GM23248 (cell line): ENCODE measurements at regions not wholly inside any gene's neighbourhood (a gene's known extent, or its start where the extent isn't known, plus 50 kb on each side); places are given as distances from the start of the nearest gene placed in this dataset.

Experiments
- DNase-seq: peaks from one replicate; pipeline ENCODE4 v3.0.0-alpha.2; 2015
- H2AFZ ChIP-seq: fragments of 200-600 bp; sonication (generic); 2 replicates; pipeline ENCODE4 v1.6.1; 2016; ENCODE audit warnings: antibody characterized with exemption
- H3F3A ChIP-seq: fragments of 200-600 bp; sonication (generic); 2 replicates; pipeline ENCODE4 v1.6.1; 2016; ENCODE audit warnings: mild to moderate bottlenecking, antibody characterized with exemption, mixed run types; ENCODE audit not compliant: insufficient read depth
- H3K27ac ChIP-seq: fragments of 200-600 bp; sonication (generic); 2 replicates; pipeline ENCODE4 v1.5.1; 2016; ENCODE audit warnings: mild to moderate bottlenecking
- H3K27me3 ChIP-seq: fragments of 200-600 bp; sonication (generic); replicated peaks from 2 replicates; pipeline ENCODE4 v1.6.1; 2016; ENCODE audit warnings: mild to moderate bottlenecking; ENCODE audit not compliant: insufficient read depth
- H3K36me3 ChIP-seq: fragments of 200-600 bp; sonication (generic); 2 replicates; pipeline ENCODE4 v1.6.1; 2016; ENCODE audit warnings: low read depth, mild to moderate bottlenecking
- H3K4me1 ChIP-seq: fragments of 200-600 bp; sonication (generic); 2 replicates; pipeline ENCODE4 v1.6.1; 2016; ENCODE audit warnings: mild to moderate bottlenecking; ENCODE audit not compliant: insufficient read depth
- H3K4me2 ChIP-seq: fragments of 200-600 bp; sonication (generic); one replicate; pipeline ENCODE4 v1.6.1; 2016; ENCODE audit warnings: mild to moderate bottlenecking; ENCODE audit not compliant: unreplicated experiment
- H3K4me3 ChIP-seq: fragments of 200-600 bp; sonication (generic); 2 replicates; pipeline ENCODE4 v1.5.1; 2016; ENCODE audit warnings: mild to moderate bottlenecking
- H3K79me2 ChIP-seq: fragments of 200-600 bp; sonication (generic); 2 replicates; pipeline ENCODE4 v1.6.1; 2016; ENCODE audit warnings: mild to moderate bottlenecking; ENCODE audit not compliant: insufficient read depth
- H3K9ac ChIP-seq: fragments of 200-600 bp; sonication (generic); 2 replicates; pipeline ENCODE4 v1.6.1; 2016; ENCODE audit warnings: mild to moderate bottlenecking
- H3K9me2 ChIP-seq: fragments of 200-600 bp; sonication (generic); 2 replicates; pipeline ENCODE4 v1.6.1; 2016; ENCODE audit warnings: mixed run types, mild to moderate bottlenecking, moderate library complexity; ENCODE audit not compliant: insufficient read depth
- H3K9me3 ChIP-seq: fragments of 200-600 bp; sonication (generic); one replicate; pipeline ENCODE4 v1.6.1; 2017; ENCODE audit warnings: low read depth
- H4K20me1 ChIP-seq: fragments of 200-600 bp; sonication (generic); 2 replicates; pipeline ENCODE4 v1.6.0; 2016; ENCODE audit not compliant: insufficient read depth
- EZH2 ChIP-seq: fragments of 200-600 bp; sonication (generic); IDR thresholded peaks from 2 replicates; pipeline ENCODE4 v1.6.1; 2018; ENCODE audit warnings: antibody characterized with exemption, mild to moderate bottlenecking; ENCODE audit not compliant: insufficient read depth, poor library complexity, severe bottlenecking
- EZH2phosphoT487 ChIP-seq: fragments of 200-600 bp; sonication (generic); IDR thresholded peaks from 2 replicates; pipeline ENCODE4 v1.6.1; 2018; ENCODE audit warnings: antibody characterized with exemption, moderate library complexity, mild to moderate bottlenecking, low read depth; ENCODE audit not compliant: insufficient read depth
- WGBS, 2 experiments: methylation state at CpG; one replicate each; pipeline ENCODE4 v1.1.6; 2015 to 2017; ENCODE audit warnings: low lambda C conversion rate in 2 of 2, low coverage in 1 of 2; ENCODE audit errors: missing lambda C conversion rate in 2 of 2; 5-methylcytosine and 5-hydroxymethylcytosine counted together
- in situ Hi-C: fragments of 300-500 bp; cut with MboI; formaldehyde crosslinking; loops from 2 replicates; pipeline ENCODE4 v1.15.0; 2020

DNA sequence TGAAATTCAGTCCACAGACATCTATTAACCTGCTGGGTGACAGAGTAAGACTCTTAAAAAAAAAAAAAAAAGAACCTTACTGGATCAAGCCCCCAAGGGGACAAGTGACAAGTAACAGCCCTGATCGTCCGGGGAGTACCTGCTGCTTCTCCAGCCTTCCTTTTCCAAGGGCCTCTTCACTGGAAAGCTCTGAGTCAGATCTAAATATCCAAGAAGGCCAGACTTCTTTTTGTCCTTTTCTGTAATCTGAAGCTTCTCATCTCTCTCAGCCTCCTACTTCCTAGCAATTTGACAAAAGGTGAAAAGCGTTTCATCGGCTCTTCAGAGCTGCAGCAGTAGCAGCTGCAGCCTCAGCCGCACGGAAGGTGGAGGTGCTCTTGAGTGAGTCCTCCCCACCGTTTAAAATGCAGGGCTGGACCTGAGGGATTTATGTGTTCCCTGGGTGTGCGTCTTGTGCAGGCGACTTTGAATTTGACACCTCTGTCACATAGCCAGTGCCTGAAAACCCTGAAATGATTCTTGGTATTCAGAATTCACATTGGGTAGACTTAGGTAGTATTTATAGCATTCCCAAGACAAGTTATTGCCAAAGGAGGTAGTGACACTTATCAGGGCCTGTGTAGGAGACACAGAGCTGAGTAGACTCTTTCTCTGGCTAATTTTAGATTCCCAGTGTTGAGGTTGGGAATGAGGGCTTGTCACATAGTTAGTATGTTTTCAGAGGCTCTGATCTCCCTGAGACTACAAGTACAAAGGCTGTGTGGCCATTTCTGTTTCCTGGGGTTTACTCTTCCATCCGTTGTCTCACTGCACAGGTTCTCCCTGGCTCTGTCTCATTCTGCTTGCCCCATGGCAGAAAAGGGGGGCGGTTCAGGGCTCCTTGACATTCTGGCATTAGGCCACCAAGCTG is 291.2 kb upstream of the C2CD4B start:
- 91 to 93% methylated on average over 10 to 11 of the region's 11 CpGs for WGBS, 2 experiments
- DNase-seq = peak; percentile 27

GRCh38 chr15:62457100-62457499 is 292.0 kb upstream of the C2CD4B start:
- Histone ChIP-seq H2AFZ (no peak overlapping the region), H3K9ac (no peak overlapping the region), H3F3A (peaks cover 24% of the 10 kb centered on the region), H3K4me3 (no peak overlapping the region), H3K27ac (no peak overlapping the region), H3K4me2 (no peak overlapping the region), H3K9me3 (no peaks in the 10 kb centered on the region), H3K27me3 (no peaks in the 10 kb centered on the region), H3K4me1 (peaks cover 39% of the 10 kb centered on the region), H3K79me2 (peaks cover 79% of the 10 kb centered on the region), H3K36me3 (no peaks in the 10 kb centered on the region), H4K20me1 (no peaks in the 10 kb centered on the region), H3K9me2 (no peaks in the 10 kb centered on the region)
- in situ Hi-C loops = no loop called here
- no peak for DNase-seq
- TF ChIP-seq EZH2phosphoT487 (no peak), EZH2 (no peak)
- WGBS, 2 experiments = 82 to 86% methylated on average over 6 of the region's 6 CpGs

More for the DNA sequence above, 291.2 kb upstream of the C2CD4B start:
- in situ Hi-C loops = no loop called here
- H3F3A ChIP-seq = peaks cover 24% of the 10 kb centered on the region
- peaks cover 80% of the 10 kb centered on the region for H3K79me2 ChIP-seq
- H3K27ac ChIP-seq = no peak overlapping the region
- H3K36me3 ChIP-seq = no peaks in the 10 kb centered on the region
- no peak for TF ChIP-seq EZH2phosphoT487
- no peak for TF ChIP-seq EZH2
- no peak overlapping the region for H2AFZ ChIP-seq
- H3K27me3 ChIP-seq = no peaks in the 10 kb centered on the region
- H3K4me1 ChIP-seq = peaks cover 39% of the 10 kb centered on the region
- no peak overlapping the region for H3K9ac ChIP-seq
- H3K9me3 ChIP-seq = no peaks in the 10 kb centered on the region
- H3K4me2 ChIP-seq = no peak overlapping the region
- no peaks in the 10 kb centered on the region for H4K20me1 ChIP-seq
- no peak overlapping the region for H3K4me3 ChIP-seq
- no peaks in the 10 kb centered on the region for H3K9me2 ChIP-seq

- H3K27ac ChIP-seq = no peak overlapping the region
- no peak overlapping the region for H3K9ac ChIP-seq
- no peaks in the 10 kb centered on the region for H3K36me3 ChIP-seq
- no peaks in the 10 kb centered on the region for H4K20me1 ChIP-seq
- no peak overlapping the region for H3K4me3 ChIP-seq
- TF ChIP-seq EZH2phosphoT487 = no peak
- TF ChIP-seq EZH2 = no peak
- no peak overlapping the region for H2AFZ ChIP-seq
- 75 to 78% methylated on average over 6 of the region's 6 CpGs for WGBS, 2 experiments
- peaks cover 73% of the 10 kb centered on the region for H3K79me2 ChIP-seq
- in situ Hi-C loops = no loop called here
- H3K4me2 ChIP-seq = no peak overlapping the region
- H3K9me2 ChIP-seq = no peaks in the 10 kb centered on the region
- H3K27me3 ChIP-seq = no peaks in the 10 kb centered on the region
- peaks cover 34% of the 10 kb centered on the region for H3K4me1 ChIP-seq
- H3F3A ChIP-seq = peaks cover 13% of the 10 kb centered on the region; the same call in 1 of the 2 replicates
- no peak for DNase-seq
- H3K9me3 ChIP-seq = no peaks in the 10 kb centered on the region
Observed at GRCh38 chr15:62459875-62460274, 294.8 kb upstream of the C2CD4B start.

GRCh38 chr15:62462268-62462667 is 297.2 kb upstream of the C2CD4B start:
- H3K4me2 ChIP-seq = peak overlapping the region; percentile 67
- H3K79me2 ChIP-seq = peaks cover 76% of the 10 kb centered on the region
- no peaks in the 10 kb centered on the region for H4K20me1 ChIP-seq
- H3K4me3 ChIP-seq = peak overlapping the region; percentile 32; the same call in 1 of the 2 replicates
- peaks cover 31% of the 10 kb centered on the region for H3K4me1 ChIP-seq
- no peak for TF ChIP-seq EZH2
- no peak for TF ChIP-seq EZH2phosphoT487
- H3K27me3 ChIP-seq = no peaks in the 10 kb centered on the region
- peak overlapping the region; percentile 32 for H2AFZ ChIP-seq
- peak overlapping the region; percentile 17; the same call in 1 of the 2 replicates for H3K9ac ChIP-seq
- peak; percentile 28 for DNase-seq
- H3K27ac ChIP-seq = peak overlapping the region; percentile 26
- H3K36me3 ChIP-seq = no peaks in the 10 kb centered on the region
- 10% methylated on average over 1 of the region's 1 CpG for WGBS, 2 experiments
- no peaks in the 10 kb centered on the region for H3K9me2 ChIP-seq
- no peaks in the 10 kb centered on the region for H3K9me3 ChIP-seq
- peaks cover 14% of the 10 kb centered on the region for H3F3A ChIP-seq
- in situ Hi-C loops = no loop called here
